Hematopoietic multipotent progenitor cell treated with erythropoietin and hydrocortisone succinate and interleukin-3 and kit ligand, for 4 days (in vitro differentiated cells): ENCODE measurements at regions not wholly inside any gene's neighbourhood (a gene's known extent, or its start where the extent isn't known, plus 50 kb on each side); places are given as distances from the start of the nearest gene placed in this dataset.
"Not testable (repeated sequence)": the region's sequence is repeated elsewhere in the genome, so short reads cannot be mapped to it uniquely, and the experiment has no call there.

Experiments
- DNase-seq: peaks from one replicate; pipeline ENCODE4 v3.0.0-alpha.2; 2015

GRCh38 chr11:11220786-11221185, 132.3 kb downstream of the CSNK2A3 start:
- no peak for DNase-seq

GRCh38 chr11:11218629-11218986, 134.4 kb downstream of the CSNK2A3 start:
- DNase-seq, result no peak

- DNase-seq, result no peak
These were observed 135.0 kb downstream of the CSNK2A3 start for GRCh38 chr11:11217929-11218628.

GRCh38 chr11:11217289-11217928, 135.6 kb downstream of the CSNK2A3 start:
- no peak for DNase-seq

GRCh38 chr11:11215944-11216343, 137.1 kb downstream of the CSNK2A3 start:
- no peak for DNase-seq

- DNase-seq, result no peak
These were observed 137.8 kb downstream of the CSNK2A3 start for GRCh38 chr11:11215058-11215815.

GRCh38 chr11:11213117-11213516, 139.9 kb downstream of the CSNK2A3 start:
- no peak for DNase-seq

GRCh38 chr11:11211888-11212287, 141.2 kb downstream of the CSNK2A3 start:
- no peak for DNase-seq

- DNase-seq, result no peak
These were observed 141.9 kb downstream of the CSNK2A3 start for GRCh38 chr11:11211186-11211585.

GRCh38 chr11:11210446-11210845, 142.6 kb downstream of the CSNK2A3 start:
- no peak for DNase-seq

- no peak for DNase-seq
These were observed 143.1 kb downstream of the CSNK2A3 start for GRCh38 chr11:11209967-11210366.

GRCh38 chr11:11208994-11209393, 144.1 kb downstream of the CSNK2A3 start:
- no peak for DNase-seq

GRCh38 chr11:11207428-11207827, 145.6 kb downstream of the CSNK2A3 start:
- DNase-seq, result peak; percentile 3

- no peak for DNase-seq
These were observed 146.6 kb downstream of the CSNK2A3 start for GRCh38 chr11:11206484-11206883.

GRCh38 chr11:11202885-11203284, 150.2 kb downstream of the CSNK2A3 start:
- no peak for DNase-seq

GRCh38 chr11:11201302-11201701, 151.7 kb downstream of the CSNK2A3 start:
- not testable (repeated sequence) for DNase-seq

- no peak for DNase-seq
These were observed 160.5 kb downstream of the CSNK2A3 start for GRCh38 chr11:11192541-11192940.

GRCh38 chr11:11189506-11189905, 163.5 kb downstream of the CSNK2A3 start:
- no peak for DNase-seq

- no peak for DNase-seq
These were observed 166.8 kb downstream of the CSNK2A3 start for GRCh38 chr11:11186249-11186648.

- DNase-seq, result no peak
These were observed 170.8 kb downstream of the CSNK2A3 start for GRCh38 chr11:11182261-11182660.

GRCh38 chr11:11178671-11179638, 174.1 kb downstream of the CSNK2A3 start:
- DNase-seq, result no peak

GRCh38 chr11:11177156-11177808, 175.8 kb downstream of the CSNK2A3 start:
- no peak for DNase-seq
